ENCODE measurements at regions not wholly inside any gene's neighbourhood (a gene's known extent, or its start where the extent isn't known, plus 50 kb on each side); places are given as distances from the start of the nearest gene placed in this dataset.

DNA sequence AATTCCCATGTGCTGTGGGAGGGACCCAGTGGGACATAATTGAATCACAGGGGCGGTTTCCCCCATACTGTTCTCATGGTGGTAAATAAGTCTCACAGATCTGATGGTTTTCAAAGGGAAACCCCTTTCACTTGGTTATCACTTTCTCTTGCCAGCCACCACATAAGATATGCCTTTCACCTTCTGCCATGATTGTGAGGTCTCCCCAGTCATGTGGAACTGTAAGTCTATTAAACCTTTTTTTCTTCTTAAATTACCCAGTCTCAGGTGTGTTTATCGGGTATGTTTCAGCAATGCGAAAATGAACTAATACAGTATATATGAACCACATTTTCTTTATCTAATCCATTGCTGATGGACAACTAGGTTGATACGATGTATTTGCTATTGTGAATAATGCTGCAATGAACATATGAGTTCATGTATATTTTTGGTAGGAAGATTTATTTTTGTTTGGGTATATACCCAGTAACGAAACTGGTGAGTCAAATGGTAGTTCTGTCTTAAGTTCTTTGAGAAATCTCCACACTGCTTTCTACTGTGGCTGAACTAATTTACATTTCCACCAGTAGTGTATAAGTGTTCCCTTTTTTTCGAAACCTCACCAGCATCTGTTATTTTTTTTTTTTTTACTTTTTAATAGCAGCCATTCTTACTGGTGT lies 70.0 kb upstream of the HGF start:
- TF ChIP-seq EZH2 (IDR thresholded peaks at IDR 0.05; ENCODE audit: borderline replicate concordance, low read depth, low read length, poor library complexity, severe bottlenecking), result no peak
- TF ChIP-seq, protein P1, sequence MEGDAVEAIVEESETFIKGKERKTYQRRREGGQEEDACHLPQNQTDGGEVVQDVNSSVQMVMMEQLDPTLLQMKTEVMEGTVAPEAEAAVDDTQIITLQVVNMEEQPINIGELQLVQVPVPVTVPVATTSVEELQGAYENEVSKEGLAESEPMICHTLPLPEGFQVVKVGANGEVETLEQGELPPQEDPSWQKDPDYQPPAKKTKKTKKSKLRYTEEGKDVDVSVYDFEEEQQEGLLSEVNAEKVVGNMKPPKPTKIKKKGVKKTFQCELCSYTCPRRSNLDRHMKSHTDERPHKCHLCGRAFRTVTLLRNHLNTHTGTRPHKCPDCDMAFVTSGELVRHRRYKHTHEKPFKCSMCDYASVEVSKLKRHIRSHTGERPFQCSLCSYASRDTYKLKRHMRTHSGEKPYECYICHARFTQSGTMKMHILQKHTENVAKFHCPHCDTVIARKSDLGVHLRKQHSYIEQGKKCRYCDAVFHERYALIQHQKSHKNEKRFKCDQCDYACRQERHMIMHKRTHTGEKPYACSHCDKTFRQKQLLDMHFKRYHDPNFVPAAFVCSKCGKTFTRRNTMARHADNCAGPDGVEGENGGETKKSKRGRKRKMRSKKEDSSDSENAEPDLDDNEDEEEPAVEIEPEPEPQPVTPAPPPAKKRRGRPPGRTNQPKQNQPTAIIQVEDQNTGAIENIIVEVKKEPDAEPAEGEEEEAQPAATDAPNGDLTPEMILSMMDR (conservative IDR thresholded peaks at IDR 0.05; ENCODE audit: low read depth, low read length), result no peak

Data from A673 (cell line).